Amygdala (tissue), 56 donors: ENCODE measurements at regions not wholly inside any gene's neighbourhood (a gene's known extent, or its start where the extent isn't known, plus 50 kb on each side); places are given as distances from the start of the nearest gene placed in this dataset.
A peak's percentile ranks its signal among the peaks of the same experiment; 100 is the strongest.

Source experiments
- DNase-seq, 56 donors: peaks; one replicate each; lab custom pipeline; 2025; lab: John Stamatoyannopoulos, UW

- no peak for DNase-seq
These were observed 96.9 kb upstream of the KCNJ16 start for GRCh38 chr17:69978056-69978646.

DNA sequence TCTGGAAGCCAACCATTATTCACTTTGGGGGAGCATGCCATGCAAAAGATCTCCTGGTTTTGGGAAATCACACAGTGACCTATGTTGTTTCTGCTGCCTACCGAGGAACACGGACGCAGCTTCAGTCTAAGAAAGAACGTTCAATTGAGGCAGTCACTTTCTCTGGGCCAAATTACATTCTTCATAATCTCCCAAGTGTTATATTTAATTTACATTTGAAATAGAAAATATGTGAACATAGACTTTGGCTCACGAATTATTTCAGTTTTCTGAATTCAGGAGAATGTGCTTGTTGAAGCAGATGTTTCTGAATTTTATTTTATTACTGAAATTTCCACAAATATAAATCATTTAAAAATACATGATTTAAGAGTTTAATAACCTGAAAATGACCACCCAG, 93.6 kb upstream of the KCNJ16 start:
- no peak for DNase-seq

- no peak for DNase-seq
These were observed 79.5 kb upstream of the KCNJ16 start for GRCh38 chr17:69995476-69995875.

- DNase-seq = no peak
These were observed 77.7 kb upstream of the KCNJ16 start for GRCh38 chr17:69997332-69997731.

DNA sequence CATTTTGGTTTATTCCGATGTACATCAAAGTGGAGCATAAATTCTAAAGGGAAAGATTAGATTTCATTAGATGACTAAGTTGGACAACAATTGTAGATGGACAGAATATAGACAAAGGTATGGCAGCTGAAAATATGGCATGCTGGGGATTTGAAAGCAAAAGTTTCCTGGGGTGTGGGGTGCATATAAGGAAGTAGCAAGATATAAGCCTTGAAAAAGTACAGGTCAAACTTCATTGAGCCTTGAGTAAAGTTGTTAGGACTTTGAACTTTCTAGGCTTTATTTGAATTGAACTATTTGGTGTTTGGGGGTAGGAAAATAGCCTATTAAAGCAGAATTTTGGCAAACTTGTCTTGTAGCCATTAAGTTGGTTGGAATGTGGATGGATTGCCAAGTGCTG, 75.8 kb upstream of the KCNJ16 start:
- no peak for DNase-seq

GRCh38 chr17:70006159-70006558, 68.9 kb upstream of the KCNJ16 start:
- DNase-seq = no peak

DNA sequence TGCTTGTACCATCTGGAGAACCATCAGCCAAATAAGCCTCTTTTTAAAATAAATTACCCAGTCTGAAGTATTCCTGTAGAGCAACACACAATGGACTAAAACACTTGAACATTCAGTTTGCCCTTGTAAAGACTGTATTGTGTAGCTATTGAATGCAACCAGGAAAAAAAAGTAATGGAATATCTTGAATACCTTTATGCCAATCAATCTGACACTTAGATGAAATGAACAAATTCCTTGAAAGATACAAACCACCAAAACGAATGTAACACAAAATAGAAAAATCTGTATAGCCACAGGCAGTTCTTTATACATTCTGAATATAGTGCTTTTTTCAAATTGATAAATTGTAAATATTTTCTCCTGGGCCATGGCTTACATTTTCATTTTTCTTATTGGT, 63.3 kb upstream of the KCNJ16 start:
- DNase-seq = no peak

DNA sequence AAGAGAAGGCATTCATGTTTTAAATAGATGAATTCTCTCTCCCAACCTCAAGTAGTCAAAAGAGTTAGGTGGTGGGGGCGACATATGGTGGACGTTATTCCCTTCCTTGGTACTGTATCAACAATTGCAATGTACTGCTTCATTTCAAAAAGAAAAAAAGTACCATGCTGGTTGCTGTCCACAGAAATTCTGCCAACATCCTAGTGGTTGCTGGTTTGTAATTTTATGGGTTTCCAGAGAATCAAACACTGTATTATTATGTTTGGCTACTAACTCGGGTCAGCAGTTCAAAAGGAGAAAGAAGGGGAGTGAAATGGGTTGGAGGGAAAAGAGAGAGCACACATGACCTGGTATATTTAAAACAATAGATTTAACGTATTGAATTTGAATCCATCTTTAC, 61.1 kb upstream of the KCNJ16 start:
- no peak for DNase-seq

DNA sequence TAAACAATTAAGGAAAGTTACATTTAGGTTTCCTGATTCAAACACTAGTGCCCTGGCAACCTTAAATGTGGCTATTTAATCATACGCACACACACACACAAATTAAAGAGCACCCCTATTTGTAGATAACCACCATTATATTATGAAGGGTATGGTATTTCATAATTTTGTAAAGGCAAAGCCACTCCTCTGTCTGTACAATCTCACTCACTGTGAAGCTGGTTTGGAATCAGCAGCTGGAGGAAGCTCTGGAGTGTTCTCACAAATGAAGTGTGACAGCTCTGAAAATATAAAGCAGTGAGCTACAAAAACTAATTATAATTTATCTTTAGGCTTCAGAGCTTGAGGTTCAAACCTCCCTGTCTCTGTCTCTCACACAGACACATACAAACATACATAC, 57.9 kb upstream of the KCNJ16 start:
- no peak for DNase-seq

- no peak for DNase-seq
These were observed 57.1 kb upstream of the KCNJ16 start for GRCh38 chr17:70017941-70018340.

- no peak for DNase-seq
These were observed 53.3 kb upstream of the KCNJ16 start for GRCh38 chr17:70021726-70022125.

GRCh38 chr17:70022175-70022574, 52.9 kb upstream of the KCNJ16 start:
- DNase-seq = peak in 3 of 56 donors; percentile 0 to 2 (median 2)

DNA sequence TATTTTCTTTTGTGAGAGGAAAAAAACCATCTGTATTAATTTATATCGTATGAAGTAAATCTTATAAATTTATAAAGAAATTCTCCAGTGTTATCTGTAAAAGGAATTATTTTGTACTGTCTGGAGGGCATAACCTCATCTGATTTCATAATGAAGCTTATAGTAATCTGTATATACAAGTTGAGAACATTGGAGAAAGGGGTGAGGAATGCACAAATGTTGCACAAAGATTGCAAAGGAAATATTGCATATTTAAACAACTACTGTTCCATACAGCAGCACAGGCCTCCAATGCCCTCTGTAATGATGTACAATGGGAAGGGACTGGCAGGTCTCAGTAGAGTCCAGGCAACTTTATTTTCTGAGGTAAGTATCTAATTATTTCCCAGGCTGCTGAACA, 50.8 kb upstream of the KCNJ16 start:
- no peak for DNase-seq
